ENCODE measurements at regions not wholly inside any gene's neighbourhood (a gene's known extent, or its start where the extent isn't known, plus 50 kb on each side); places are given as distances from the start of the nearest gene placed in this dataset.
"Not testable (repeated sequence)": the region's sequence is repeated elsewhere in the genome, so short reads cannot be mapped to it uniquely, and the experiment has no call there.

DNA sequence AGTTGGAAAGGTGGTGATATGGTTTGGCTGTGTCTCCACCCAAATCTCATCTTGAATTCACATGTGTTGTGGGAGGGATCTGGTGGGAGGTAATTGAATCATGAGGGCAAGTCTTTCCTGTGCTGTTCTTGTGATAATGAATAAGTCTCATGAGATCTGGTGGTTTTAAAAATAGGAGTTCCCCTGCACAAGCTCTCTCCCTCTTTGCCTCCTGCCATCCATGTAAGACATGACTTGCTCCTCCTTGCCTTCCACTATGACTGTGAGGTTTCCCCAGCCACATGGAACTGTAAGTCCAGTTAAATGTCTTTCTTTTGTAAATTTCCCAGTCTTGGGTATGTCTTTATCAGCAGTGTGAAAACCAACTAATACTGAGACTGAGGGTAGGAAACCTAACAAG lies 60.5 kb upstream of the AK4 start:
- H3K4me2 ChIP-seq (ENCODE audit: insufficient read depth in 1 of 2, low read depth in 2 of 2, low read length in 2 of 2); H3K36me3 ChIP-seq (ENCODE audit: control insufficient read depth in 2 of 4, insufficient read depth in 4 of 4, low read length in 3 of 4); H2BK20ac ChIP-seq (ENCODE audit: low read length); H3K4me3 ChIP-seq (ENCODE audit: extremely low read depth in 1 of 4, insufficient read depth in 2 of 4, low read depth in 3 of 4, low read length in 4 of 4); H2AK5ac ChIP-seq (ENCODE audit: low read depth, low read length); H3K56ac ChIP-seq (replicated peaks; ENCODE audit: insufficient read length, low read depth, low read length); H2BK12ac ChIP-seq (ENCODE audit: low read depth, low read length); H3K9me3 ChIP-seq (ENCODE audit: insufficient read depth in 2 of 2, low read depth in 1 of 2, low read length in 1 of 2); H3K27ac ChIP-seq (ENCODE audit: low read depth, low read length); H3K14ac ChIP-seq (ENCODE audit: insufficient read length); H3K9ac ChIP-seq (replicated peaks in 1 of 4; ENCODE audit: extremely low read depth in 1 of 4, low read depth in 3 of 4, low read length in 3 of 4); H2AFZ ChIP-seq (ENCODE audit: low read length); H3K27me3 ChIP-seq (replicated peaks in 1 of 4; ENCODE audit: control insufficient read depth in 3 of 4, extremely low read depth in 1 of 4, insufficient read depth in 3 of 4, low read length in 3 of 4); H2BK5ac ChIP-seq (ENCODE audit: low read depth, low read length); H3K23me2 ChIP-seq (ENCODE audit: low read depth, low read length); H2BK120ac ChIP-seq (replicated peaks; ENCODE audit: low read depth, low read length); H2BK15ac ChIP-seq (ENCODE audit: low read length); H3K23ac ChIP-seq (ENCODE audit: insufficient read length); H3K79me1 ChIP-seq (ENCODE audit: low read depth, low read length); H4K91ac ChIP-seq (replicated peaks; ENCODE audit: insufficient read length, low read length); H4K20me1 ChIP-seq (replicated peaks in 1 of 2; ENCODE audit: control insufficient read depth in 1 of 2, insufficient read depth in 2 of 2, low read length in 2 of 2); DNase-seq (ENCODE audit: low read depth in 1 of 2, low spot score in 2 of 2); H3K18ac ChIP-seq (ENCODE audit: extremely low read depth, low read length); H3K4me1 ChIP-seq (replicated peaks in 1 of 4; ENCODE audit: control insufficient read depth in 3 of 4, insufficient read depth in 4 of 4, low read length in 3 of 4); POLR2A ChIA-PET (ENCODE audit: partially characterized antibody); H4K5ac ChIP-seq (ENCODE audit: insufficient read length, low read depth, low read length); H3K79me2 ChIP-seq (ENCODE audit: control insufficient read depth in 1 of 2, insufficient read depth in 2 of 2, low read length in 2 of 2); FAIRE-seq; H3K4ac ChIP-seq (replicated peaks; ENCODE audit: insufficient read length, low read depth, low read length); H4K8ac ChIP-seq (ENCODE audit: extremely low read depth, insufficient read depth, low read length): not testable (repeated sequence)
- CTCF ChIA-PET (ENCODE audit: partially characterized antibody) = interaction anchor here (0.9 to 1.5 kb wide), 3 partner anchors 12 to 16 kb away, joined by 3 to 6 read pairs (median 4); no protein-coding TSS in a partner anchor

All from H1 (cell line).